ENCODE measurements at regions not wholly inside any gene's neighbourhood (a gene's known extent, or its start where the extent isn't known, plus 50 kb on each side); places are given as distances from the start of the nearest gene placed in this dataset.

GRCh38 chr10:91144961-91145360 lies 75.5 kb upstream of the PCGF5 start:
- TF ChIP-seq CTCF (conservative IDR thresholded peaks at IDR 0.05; ENCODE audit: low read length) (no peak), EZH2phosphoT487 (IDR thresholded peaks at IDR 0.05; ENCODE audit: borderline replicate concordance) (no peak)

Data from Loucy (cell line).